CD4-positive, alpha-beta T cell treated with Interleukin-6 for 4 hours (primary cell): ENCODE measurements at regions not wholly inside any gene's neighbourhood (a gene's known extent, or its start where the extent isn't known, plus 50 kb on each side); places are given as distances from the start of the nearest gene placed in this dataset.

Source experiments
- DNase-seq: peaks from one replicate; pipeline ENCODE4 v3.0.0-alpha.2; 2020; ENCODE audit warnings: mixed read lengths

GRCh38 chr2:121123268-121123667 is 161.7 kb downstream of the TFCP2L1 start:
- no peak for DNase-seq

- no peak for DNase-seq
Measured at GRCh38 chr2:121124330-121124729, 160.7 kb downstream of the TFCP2L1 start.

- DNase-seq, result no peak
Measured at GRCh38 chr2:121125350-121125749, 159.7 kb downstream of the TFCP2L1 start.

- DNase-seq, result no peak
Measured at GRCh38 chr2:121128741-121129659, 156.0 kb downstream of the TFCP2L1 start.

- DNase-seq, result no peak
Measured at GRCh38 chr2:121129692-121130091, 155.3 kb downstream of the TFCP2L1 start.

GRCh38 chr2:121130301-121130850 is 154.6 kb downstream of the TFCP2L1 start:
- no peak for DNase-seq

- DNase-seq, result no peak
Measured at GRCh38 chr2:121131375-121131774, 153.6 kb downstream of the TFCP2L1 start.

GRCh38 chr2:121132054-121132761 is 152.8 kb downstream of the TFCP2L1 start:
- DNase-seq, result no peak

- DNase-seq, result no peak
Measured at GRCh38 chr2:121132762-121133107, 152.3 kb downstream of the TFCP2L1 start.

- no peak for DNase-seq
Measured at GRCh38 chr2:121133551-121134319, 151.3 kb downstream of the TFCP2L1 start.

- no peak for DNase-seq
Measured at GRCh38 chr2:121134728-121135127, 150.3 kb downstream of the TFCP2L1 start.

- DNase-seq, result no peak
Measured at GRCh38 chr2:121135168-121135853, 149.7 kb downstream of the TFCP2L1 start.

- DNase-seq, result no peak
Measured at GRCh38 chr2:121136323-121136722, 148.7 kb downstream of the TFCP2L1 start.

- DNase-seq, result no peak
Measured at GRCh38 chr2:121137571-121137970, 147.4 kb downstream of the TFCP2L1 start.

GRCh38 chr2:121140734-121141133 is 144.3 kb downstream of the TFCP2L1 start:
- DNase-seq, result no peak

- DNase-seq, result no peak
Measured at GRCh38 chr2:121142452-121142851, 142.6 kb downstream of the TFCP2L1 start.

- DNase-seq, result no peak
Measured at GRCh38 chr2:121144111-121144510, 140.9 kb downstream of the TFCP2L1 start.

GRCh38 chr2:121146630-121147029 is 138.4 kb downstream of the TFCP2L1 start:
- no peak for DNase-seq

GRCh38 chr2:121147766-121148165 is 137.2 kb downstream of the TFCP2L1 start:
- DNase-seq, result no peak

- no peak for DNase-seq
Measured at GRCh38 chr2:121148481-121148880, 136.5 kb downstream of the TFCP2L1 start.

GRCh38 chr2:121149384-121149783 is 135.6 kb downstream of the TFCP2L1 start:
- no peak for DNase-seq

GRCh38 chr2:121150126-121150525 is 134.9 kb downstream of the TFCP2L1 start:
- DNase-seq, result no peak
